GM13976 (cell line): ENCODE measurements at regions not wholly inside any gene's neighbourhood (a gene's known extent, or its start where the extent isn't known, plus 50 kb on each side); places are given as distances from the start of the nearest gene placed in this dataset.

Experiments
- DNase-seq: peaks from one replicate; pipeline ENCODE4 v3.0.0; 2012; ENCODE audit warnings: low spot score
- CTCF ChIP-seq: IDR thresholded peaks from 2 replicates; pipeline ENCODE4 v1.5.1; 2012; ENCODE audit warnings: borderline replicate concordance, mild to moderate bottlenecking; ENCODE audit not compliant: insufficient read depth; ENCODE audit errors: extremely low read depth, missing control alignments, control extremely low read depth
- in situ Hi-C: fragments of 300-500 bp; cut with MboI; formaldehyde crosslinking; loops from one replicate; pipeline ENCODE4 v1.12.0; 2022; ENCODE audit warnings: low sequenced_read_pairs, mixed read lengths, inconsistent platforms; ENCODE audit not compliant: unreplicated experiment

- no peak for DNase-seq
- no peak for TF ChIP-seq CTCF
- in situ Hi-C loops, result no loop called here
Measured at GRCh38 chr6:132139611-132140010, 188.4 kb upstream of the CCN2 start.

- in situ Hi-C loops, result no loop called here
- DNase-seq, result no peak
- TF ChIP-seq CTCF, result no peak
Measured at GRCh38 chr6:132136981-132137380, 185.8 kb upstream of the CCN2 start.

GRCh38 chr6:132135409-132135808, 184.2 kb upstream of the CCN2 start:
- DNase-seq, result no peak
- in situ Hi-C loops, result no loop called here
- no peak for TF ChIP-seq CTCF

- DNase-seq, result no peak
- no peak for TF ChIP-seq CTCF
- in situ Hi-C loops, result no loop called here
Measured at GRCh38 chr6:132133736-132134445, 182.7 kb upstream of the CCN2 start.

GRCh38 chr6:132132924-132133639, 181.9 kb upstream of the CCN2 start:
- DNase-seq, result no peak
- in situ Hi-C loops, result no loop called here
- no peak for TF ChIP-seq CTCF

GRCh38 chr6:132132422-132132821, 181.2 kb upstream of the CCN2 start:
- no peak for DNase-seq
- no peak for TF ChIP-seq CTCF
- in situ Hi-C loops, result no loop called here
